ENCODE measurements at regions not wholly inside any gene's neighbourhood (a gene's known extent, or its start where the extent isn't known, plus 50 kb on each side); places are given as distances from the start of the nearest gene placed in this dataset.
"Not testable (repeated sequence)": the region's sequence is repeated elsewhere in the genome, so short reads cannot be mapped to it uniquely, and the experiment has no call there.

- TF ChIP-seq EZH2phosphoT487 (IDR thresholded peaks at IDR 0.05; ENCODE audit: borderline replicate concordance); CTCF (conservative IDR thresholded peaks at IDR 0.05; ENCODE audit: low read length): not testable (repeated sequence)
Observed at GRCh38 chr2:90322982-90323381, 1631.5 kb downstream of the RPIA start.
